ENCODE measurements at regions not wholly inside any gene's neighbourhood (a gene's known extent, or its start where the extent isn't known, plus 50 kb on each side); places are given as distances from the start of the nearest gene placed in this dataset.

- Histone ChIP-seq H3K27me3 (ENCODE audit: low read depth) (no peaks in the 10 kb centered on the region), H3K27ac (replicated peaks) (no peak overlapping the region), H3K4me3 (no peak overlapping the region), H3K36me3 (no peaks in the 10 kb centered on the region), H3K9me3 (replicated peaks) (no peaks in the 10 kb centered on the region), H3K4me1 (no peaks in the 10 kb centered on the region)
- TF ChIP-seq, protein P1, sequence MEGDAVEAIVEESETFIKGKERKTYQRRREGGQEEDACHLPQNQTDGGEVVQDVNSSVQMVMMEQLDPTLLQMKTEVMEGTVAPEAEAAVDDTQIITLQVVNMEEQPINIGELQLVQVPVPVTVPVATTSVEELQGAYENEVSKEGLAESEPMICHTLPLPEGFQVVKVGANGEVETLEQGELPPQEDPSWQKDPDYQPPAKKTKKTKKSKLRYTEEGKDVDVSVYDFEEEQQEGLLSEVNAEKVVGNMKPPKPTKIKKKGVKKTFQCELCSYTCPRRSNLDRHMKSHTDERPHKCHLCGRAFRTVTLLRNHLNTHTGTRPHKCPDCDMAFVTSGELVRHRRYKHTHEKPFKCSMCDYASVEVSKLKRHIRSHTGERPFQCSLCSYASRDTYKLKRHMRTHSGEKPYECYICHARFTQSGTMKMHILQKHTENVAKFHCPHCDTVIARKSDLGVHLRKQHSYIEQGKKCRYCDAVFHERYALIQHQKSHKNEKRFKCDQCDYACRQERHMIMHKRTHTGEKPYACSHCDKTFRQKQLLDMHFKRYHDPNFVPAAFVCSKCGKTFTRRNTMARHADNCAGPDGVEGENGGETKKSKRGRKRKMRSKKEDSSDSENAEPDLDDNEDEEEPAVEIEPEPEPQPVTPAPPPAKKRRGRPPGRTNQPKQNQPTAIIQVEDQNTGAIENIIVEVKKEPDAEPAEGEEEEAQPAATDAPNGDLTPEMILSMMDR (IDR thresholded peaks at IDR 0.05; ENCODE audit: borderline replicate concordance), result no peak
- intact Hi-C loops (cut with micrococcal nuclease), result no loop called here
- DNase-seq, result no peak
Measured at GRCh38 chr10:60487543-60487942, 97.9 kb upstream of the ANK3 start.

GRCh38 chr10:60485025-60485424 lies 95.3 kb upstream of the ANK3 start:
- Histone ChIP-seq H3K4me3 (no peak overlapping the region), H3K27me3 (ENCODE audit: low read depth) (no peaks in the 10 kb centered on the region), H3K4me1 (peaks cover 16% of the 10 kb centered on the region), H3K9me3 (replicated peaks) (no peaks in the 10 kb centered on the region), H3K36me3 (no peaks in the 10 kb centered on the region), H3K27ac (replicated peaks) (no peak overlapping the region)
- TF ChIP-seq, protein P1 (IDR thresholded peaks at IDR 0.05; ENCODE audit: borderline replicate concordance), result no peak
- intact Hi-C loops (cut with micrococcal nuclease), result no loop called here
- DNase-seq, result no peak

- no peaks in the 10 kb centered on the region for H3K36me3 ChIP-seq
- no peak for DNase-seq
- H3K27ac ChIP-seq (replicated peaks), result no peak overlapping the region
- TF ChIP-seq, protein P1 (IDR thresholded peaks at IDR 0.05; ENCODE audit: borderline replicate concordance), result no peak
- H3K27me3 ChIP-seq (ENCODE audit: low read depth), result no peaks in the 10 kb centered on the region
- H3K9me3 ChIP-seq (replicated peaks), result no peaks in the 10 kb centered on the region
- intact Hi-C loops (cut with micrococcal nuclease), result no loop called here
- no peak overlapping the region for H3K4me3 ChIP-seq
- peaks cover 16% of the 10 kb centered on the region for H3K4me1 ChIP-seq
Measured at GRCh38 chr10:60480865-60481563, 91.3 kb upstream of the ANK3 start.

GRCh38 chr10:60479305-60480020 lies 89.8 kb upstream of the ANK3 start:
- no peak for DNase-seq
- H3K4me1 ChIP-seq, result peaks cover 16% of the 10 kb centered on the region
- intact Hi-C loops (cut with micrococcal nuclease), result no loop called here
- no peaks in the 10 kb centered on the region for H3K27me3 ChIP-seq (ENCODE audit: low read depth)
- no peak overlapping the region for H3K4me3 ChIP-seq
- no peaks in the 10 kb centered on the region for H3K36me3 ChIP-seq
- TF ChIP-seq, protein P1 (IDR thresholded peaks at IDR 0.05; ENCODE audit: borderline replicate concordance), result no peak
- H3K27ac ChIP-seq (replicated peaks), result no peak overlapping the region
- no peaks in the 10 kb centered on the region for H3K9me3 ChIP-seq (replicated peaks)

DNA sequence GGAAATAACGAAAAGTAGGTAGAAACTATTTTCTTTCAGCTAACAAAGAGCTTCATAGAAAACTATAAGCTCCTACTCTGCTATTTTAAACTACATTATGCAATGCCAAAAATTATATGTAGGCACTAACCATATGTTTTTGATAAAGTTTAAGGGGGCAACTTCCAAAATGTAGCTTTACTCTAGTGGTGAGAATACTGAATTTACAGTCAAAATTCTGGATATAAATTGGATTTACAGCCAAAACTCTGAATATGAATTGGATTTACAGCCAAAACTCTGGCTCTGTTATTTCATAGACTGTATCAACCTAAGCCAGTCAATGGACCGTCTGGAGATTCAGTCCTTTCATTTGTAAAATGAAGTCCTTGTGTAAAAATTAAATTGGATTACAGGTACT lies 86.8 kb upstream of the ANK3 start:
- Histone ChIP-seq H3K4me1 (peaks cover 10% of the 10 kb centered on the region), H3K4me3 (no peak overlapping the region), H3K27ac (replicated peaks) (no peak overlapping the region), H3K36me3 (no peaks in the 10 kb centered on the region), H3K27me3 (ENCODE audit: low read depth) (no peaks in the 10 kb centered on the region), H3K9me3 (replicated peaks) (no peaks in the 10 kb centered on the region)
- TF ChIP-seq, protein P1 (IDR thresholded peaks at IDR 0.05; ENCODE audit: borderline replicate concordance), result no peak
- DNase-seq, result no peak
- intact Hi-C loops (cut with micrococcal nuclease), result no loop called here
